AG09319 (cell line): ENCODE measurements at regions not wholly inside any gene's neighbourhood (a gene's known extent, or its start where the extent isn't known, plus 50 kb on each side); places are given as distances from the start of the nearest gene placed in this dataset.

Experiments
- DNase-seq: peaks from one replicate; pipeline ENCODE4 v3.0.0-alpha.2; 2010; ENCODE audit warnings: low read depth; ENCODE audit errors: extremely low read depth
- CTCF ChIP-seq: IDR thresholded peaks from 2 replicates; pipeline ENCODE4 v1.5.1; 2011; ENCODE audit warnings: low read depth, mild to moderate bottlenecking, inconsistent platforms, low read length, moderate library complexity

GRCh38 chr4:62871078-62871477 is 1538.2 kb downstream of the TECRL start:
- TF ChIP-seq CTCF, result no peak
- no peak for DNase-seq

GRCh38 chr4:62870451-62870850 is 1538.8 kb downstream of the TECRL start:
- TF ChIP-seq CTCF, result no peak
- no peak for DNase-seq

GRCh38 chr4:62865261-62865660 is 1544.0 kb downstream of the TECRL start:
- no peak for DNase-seq
- no peak for TF ChIP-seq CTCF

- no peak for DNase-seq
- no peak for TF ChIP-seq CTCF
These were observed 1559.6 kb downstream of the TECRL start for GRCh38 chr4:62849696-62850095.

- no peak for TF ChIP-seq CTCF
- DNase-seq, result no peak
These were observed 1573.6 kb downstream of the TECRL start for GRCh38 chr4:62835631-62836030.

GRCh38 chr4:62822306-62822705 is 1586.9 kb downstream of the TECRL start:
- DNase-seq, result no peak
- TF ChIP-seq CTCF, result no peak

- no peak for TF ChIP-seq CTCF
- no peak for DNase-seq
These were observed 1592.7 kb downstream of the TECRL start for GRCh38 chr4:62816566-62816965.
